ENCODE measurements at regions not wholly inside any gene's neighbourhood (a gene's known extent, or its start where the extent isn't known, plus 50 kb on each side); places are given as distances from the start of the nearest gene placed in this dataset.

DNA sequence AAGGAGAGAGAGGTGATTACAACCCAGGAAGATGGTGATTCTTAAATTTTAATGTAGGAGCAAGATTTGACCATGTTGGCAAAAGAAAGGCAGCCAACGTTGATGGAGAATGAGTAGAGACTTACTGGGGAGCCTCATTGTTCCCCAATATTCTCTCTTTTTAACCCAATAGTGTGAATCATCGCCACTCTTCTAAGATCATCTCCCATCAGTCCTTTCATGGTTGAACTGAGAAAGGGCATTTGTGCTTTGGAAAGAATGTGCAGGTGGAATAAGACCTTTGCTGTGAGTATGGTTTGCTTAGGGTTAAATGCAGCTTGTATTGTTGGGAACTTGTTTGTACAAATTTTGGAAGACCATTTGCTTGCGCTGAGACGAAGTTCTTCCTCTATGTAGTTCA lies 231.0 kb downstream of the TBXT start:
- no peak overlapping the region for H2AFZ ChIP-seq (ENCODE audit: low read depth, low read length)
- no peaks in the 10 kb centered on the region for H3K36me3 ChIP-seq (replicated peaks; ENCODE audit: low read depth, low read length)
- H3K27me3 ChIP-seq (ENCODE audit: low read depth, low read length), result no peaks in the 10 kb centered on the region
- H3K4me3 ChIP-seq (ENCODE audit: low read length), result no peak overlapping the region
- no peak overlapping the region for H3K9ac ChIP-seq (ENCODE audit: low read length)
- no peaks in the 10 kb centered on the region for H4K20me1 ChIP-seq (ENCODE audit: insufficient read depth, low read length)
- no peak overlapping the region for H3K27ac ChIP-seq (ENCODE audit: low read length)
- no peaks in the 10 kb centered on the region for H3K9me3 ChIP-seq (ENCODE audit: insufficient read depth, low read length)
- TF ChIP-seq, protein P1, sequence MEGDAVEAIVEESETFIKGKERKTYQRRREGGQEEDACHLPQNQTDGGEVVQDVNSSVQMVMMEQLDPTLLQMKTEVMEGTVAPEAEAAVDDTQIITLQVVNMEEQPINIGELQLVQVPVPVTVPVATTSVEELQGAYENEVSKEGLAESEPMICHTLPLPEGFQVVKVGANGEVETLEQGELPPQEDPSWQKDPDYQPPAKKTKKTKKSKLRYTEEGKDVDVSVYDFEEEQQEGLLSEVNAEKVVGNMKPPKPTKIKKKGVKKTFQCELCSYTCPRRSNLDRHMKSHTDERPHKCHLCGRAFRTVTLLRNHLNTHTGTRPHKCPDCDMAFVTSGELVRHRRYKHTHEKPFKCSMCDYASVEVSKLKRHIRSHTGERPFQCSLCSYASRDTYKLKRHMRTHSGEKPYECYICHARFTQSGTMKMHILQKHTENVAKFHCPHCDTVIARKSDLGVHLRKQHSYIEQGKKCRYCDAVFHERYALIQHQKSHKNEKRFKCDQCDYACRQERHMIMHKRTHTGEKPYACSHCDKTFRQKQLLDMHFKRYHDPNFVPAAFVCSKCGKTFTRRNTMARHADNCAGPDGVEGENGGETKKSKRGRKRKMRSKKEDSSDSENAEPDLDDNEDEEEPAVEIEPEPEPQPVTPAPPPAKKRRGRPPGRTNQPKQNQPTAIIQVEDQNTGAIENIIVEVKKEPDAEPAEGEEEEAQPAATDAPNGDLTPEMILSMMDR (IDR thresholded peaks at IDR 0.05; ENCODE audit: low read depth, low read length), result no peak
- no peak for TF ChIP-seq EZH2phosphoT487 (IDR thresholded peaks at IDR 0.05; ENCODE audit: low read depth)
- H3K79me2 ChIP-seq (ENCODE audit: low read length), result no peaks in the 10 kb centered on the region
- no peaks in the 10 kb centered on the region for H3K4me1 ChIP-seq (ENCODE audit: low read length)
- no peak overlapping the region for H3K4me2 ChIP-seq (ENCODE audit: low read length)

DNA sequence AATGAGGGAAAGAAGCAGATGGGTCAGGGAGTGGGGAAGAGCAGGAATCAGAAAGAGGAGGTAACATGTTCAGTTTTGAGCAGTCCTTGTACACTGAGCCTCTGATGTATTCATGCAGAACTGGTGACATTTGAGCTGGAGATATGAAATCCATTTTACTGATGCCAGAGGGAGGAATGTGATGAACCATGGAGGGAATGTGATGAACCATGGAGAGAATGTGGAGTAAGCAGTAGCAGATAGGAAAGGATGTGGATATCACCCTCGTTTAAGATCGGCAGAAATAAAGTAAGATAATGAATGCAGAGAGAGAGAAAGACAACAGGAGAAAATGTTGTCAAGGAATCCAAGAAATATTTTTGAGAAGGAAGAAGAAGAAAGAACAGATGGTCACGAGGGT lies 231.6 kb downstream of the TBXT start:
- TF ChIP-seq, protein P1 (IDR thresholded peaks at IDR 0.05; ENCODE audit: low read depth, low read length), result no peak
- TF ChIP-seq EZH2phosphoT487 (IDR thresholded peaks at IDR 0.05; ENCODE audit: low read depth), result no peak

DNA sequence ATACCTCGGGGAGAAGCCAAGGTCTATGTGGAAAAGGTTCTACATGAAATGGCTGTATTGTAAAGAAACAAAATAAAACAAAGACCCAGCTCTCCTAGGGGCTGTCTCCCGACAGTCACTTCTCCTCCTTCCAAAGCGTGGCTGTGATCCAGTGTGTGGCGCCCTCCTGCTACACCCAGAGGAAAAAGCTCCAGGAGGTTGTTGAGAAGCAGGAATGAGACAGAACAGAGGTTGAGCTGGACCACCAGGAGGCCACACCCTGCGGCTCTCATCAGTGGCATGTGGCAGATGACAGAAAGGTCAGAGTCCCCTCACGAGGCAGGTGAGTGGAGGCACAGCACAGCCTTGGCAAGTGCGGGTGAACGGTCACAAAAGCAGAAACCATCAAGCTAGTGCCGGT lies 236.0 kb downstream of the TBXT start:
- Histone ChIP-seq H3K27ac (ENCODE audit: low read length) (no peak overlapping the region), H3K4me3 (ENCODE audit: low read length) (no peak overlapping the region), H4K20me1 (ENCODE audit: insufficient read depth, low read length) (no peaks in the 10 kb centered on the region), H3K4me1 (ENCODE audit: low read length) (no peaks in the 10 kb centered on the region), H2AFZ (ENCODE audit: low read depth, low read length) (no peak overlapping the region), H3K9me3 (ENCODE audit: insufficient read depth, low read length) (no peaks in the 10 kb centered on the region), H3K27me3 (ENCODE audit: low read depth, low read length) (no peaks in the 10 kb centered on the region), H3K9ac (ENCODE audit: low read length) (no peak overlapping the region), H3K36me3 (replicated peaks; ENCODE audit: low read depth, low read length) (no peaks in the 10 kb centered on the region), H3K79me2 (ENCODE audit: low read length) (no peaks in the 10 kb centered on the region), H3K4me2 (ENCODE audit: low read length) (no peak overlapping the region)
- TF ChIP-seq, protein P1 (IDR thresholded peaks at IDR 0.05; ENCODE audit: low read depth, low read length), result no peak
- no peak for TF ChIP-seq EZH2phosphoT487 (IDR thresholded peaks at IDR 0.05; ENCODE audit: low read depth)

More for the DNA sequence above, 231.6 kb downstream of the TBXT start:
- no peaks in the 10 kb centered on the region for H3K79me2 ChIP-seq (ENCODE audit: low read length)
- H3K27ac ChIP-seq (ENCODE audit: low read length), result no peak overlapping the region
- H3K27me3 ChIP-seq (ENCODE audit: low read depth, low read length), result no peaks in the 10 kb centered on the region
- H3K4me2 ChIP-seq (ENCODE audit: low read length), result no peak overlapping the region
- H3K4me3 ChIP-seq (ENCODE audit: low read length), result no peak overlapping the region
- no peaks in the 10 kb centered on the region for H3K36me3 ChIP-seq (replicated peaks; ENCODE audit: low read depth, low read length)
- H3K9ac ChIP-seq (ENCODE audit: low read length), result no peak overlapping the region
- no peaks in the 10 kb centered on the region for H4K20me1 ChIP-seq (ENCODE audit: insufficient read depth, low read length)
- no peaks in the 10 kb centered on the region for H3K9me3 ChIP-seq (ENCODE audit: insufficient read depth, low read length)
- H2AFZ ChIP-seq (ENCODE audit: low read depth, low read length), result no peak overlapping the region
- H3K4me1 ChIP-seq (ENCODE audit: low read length), result no peaks in the 10 kb centered on the region

DNA sequence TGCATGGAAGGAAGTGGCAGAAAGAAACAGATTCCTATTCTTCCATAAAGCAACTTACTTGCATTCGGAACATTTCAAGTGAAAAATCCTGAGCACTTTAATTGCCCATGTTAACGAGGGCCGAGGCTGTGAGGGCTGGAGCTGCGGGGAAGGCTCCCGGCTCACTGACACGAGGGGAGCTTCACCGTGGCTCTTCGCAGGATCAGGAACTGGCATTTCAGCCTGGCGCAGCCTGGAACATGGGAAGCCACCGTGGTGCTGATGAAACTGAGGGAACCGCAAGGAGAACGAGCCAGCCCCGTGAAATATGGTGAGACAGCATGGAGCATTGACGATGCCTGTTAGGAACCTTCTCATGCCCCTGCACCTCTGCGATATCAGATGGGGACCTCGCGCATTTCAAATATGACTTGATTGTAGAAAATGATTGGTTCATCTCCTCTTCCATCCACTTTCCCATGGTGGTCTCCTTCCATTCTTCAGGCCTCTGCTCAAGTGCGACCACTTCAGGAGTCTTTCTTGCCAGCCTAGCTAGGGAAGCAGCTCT lies 236.9 kb downstream of the TBXT start:
- no peaks in the 10 kb centered on the region for H3K36me3 ChIP-seq (replicated peaks; ENCODE audit: low read depth, low read length)
- no peak overlapping the region for H3K4me3 ChIP-seq (ENCODE audit: low read length)
- H3K27me3 ChIP-seq (ENCODE audit: low read depth, low read length), result no peaks in the 10 kb centered on the region
- no peaks in the 10 kb centered on the region for H3K9me3 ChIP-seq (ENCODE audit: insufficient read depth, low read length)
- no peaks in the 10 kb centered on the region for H4K20me1 ChIP-seq (ENCODE audit: insufficient read depth, low read length)
- no peaks in the 10 kb centered on the region for H3K79me2 ChIP-seq (ENCODE audit: low read length)
- no peak overlapping the region for H3K9ac ChIP-seq (ENCODE audit: low read length)
- H3K4me1 ChIP-seq (ENCODE audit: low read length), result no peaks in the 10 kb centered on the region
- no peak for TF ChIP-seq EZH2phosphoT487 (IDR thresholded peaks at IDR 0.05; ENCODE audit: low read depth)
- TF ChIP-seq, protein P1 (IDR thresholded peaks at IDR 0.05; ENCODE audit: low read depth, low read length), result no peak
- H3K4me2 ChIP-seq (ENCODE audit: low read length), result no peak overlapping the region
- no peak overlapping the region for H3K27ac ChIP-seq (ENCODE audit: low read length)
- H2AFZ ChIP-seq (ENCODE audit: low read depth, low read length), result no peak overlapping the region

All from OCI-LY3 (cell line).